Neural progenitor cell (in vitro differentiated cells): ENCODE measurements at regions not wholly inside any gene's neighbourhood (a gene's known extent, or its start where the extent isn't known, plus 50 kb on each side); places are given as distances from the start of the nearest gene placed in this dataset.

Experiments
- EZH2 ChIP-seq: fragments of 200-600 bp; sonication (generic); IDR thresholded peaks from 2 replicates; pipeline ENCODE4 v1.6.1; 2017; ENCODE audit warnings: antibody characterized with exemption, mild to moderate bottlenecking, moderate library complexity
- EZH2phosphoT487 ChIP-seq: fragments of 200-600 bp; sonication (generic); IDR thresholded peaks from 2 replicates; pipeline ENCODE4 v1.6.1; 2017; ENCODE audit warnings: antibody characterized with exemption
- TF ChIP-seq, protein P1 (sequence below): fragments of 200-600 bp; sonication (generic); IDR thresholded peaks from 2 replicates; pipeline ENCODE4 v1.5.1; 2017; ENCODE audit warnings: antibody characterized with exemption, mild to moderate bottlenecking

DNA sequence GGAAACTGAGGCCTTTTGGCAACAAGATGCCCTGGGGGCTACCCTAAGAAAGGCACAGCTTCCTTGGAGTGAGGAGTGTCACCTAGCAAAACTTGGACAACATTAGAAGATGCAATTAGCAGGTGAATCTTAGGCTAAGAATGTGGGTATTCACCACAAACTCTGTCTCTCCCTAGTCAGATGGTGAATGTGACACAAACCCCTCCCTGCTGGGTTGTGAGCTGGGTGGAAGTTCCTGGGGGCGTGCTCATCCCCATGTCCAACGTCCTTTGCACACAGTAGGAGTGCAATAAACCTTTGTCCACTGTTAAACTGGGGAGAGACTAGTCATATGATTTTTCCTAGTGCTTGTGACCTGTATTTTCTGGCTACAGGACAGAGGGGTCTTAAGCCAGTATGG lies 67.1 kb upstream of the SH3GL3 start:
- TF ChIP-seq, protein P1, sequence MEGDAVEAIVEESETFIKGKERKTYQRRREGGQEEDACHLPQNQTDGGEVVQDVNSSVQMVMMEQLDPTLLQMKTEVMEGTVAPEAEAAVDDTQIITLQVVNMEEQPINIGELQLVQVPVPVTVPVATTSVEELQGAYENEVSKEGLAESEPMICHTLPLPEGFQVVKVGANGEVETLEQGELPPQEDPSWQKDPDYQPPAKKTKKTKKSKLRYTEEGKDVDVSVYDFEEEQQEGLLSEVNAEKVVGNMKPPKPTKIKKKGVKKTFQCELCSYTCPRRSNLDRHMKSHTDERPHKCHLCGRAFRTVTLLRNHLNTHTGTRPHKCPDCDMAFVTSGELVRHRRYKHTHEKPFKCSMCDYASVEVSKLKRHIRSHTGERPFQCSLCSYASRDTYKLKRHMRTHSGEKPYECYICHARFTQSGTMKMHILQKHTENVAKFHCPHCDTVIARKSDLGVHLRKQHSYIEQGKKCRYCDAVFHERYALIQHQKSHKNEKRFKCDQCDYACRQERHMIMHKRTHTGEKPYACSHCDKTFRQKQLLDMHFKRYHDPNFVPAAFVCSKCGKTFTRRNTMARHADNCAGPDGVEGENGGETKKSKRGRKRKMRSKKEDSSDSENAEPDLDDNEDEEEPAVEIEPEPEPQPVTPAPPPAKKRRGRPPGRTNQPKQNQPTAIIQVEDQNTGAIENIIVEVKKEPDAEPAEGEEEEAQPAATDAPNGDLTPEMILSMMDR = no peak
- TF ChIP-seq EZH2 (no peak), EZH2phosphoT487 (no peak)
